Testis (tissue), 2 donors: ENCODE measurements at regions not wholly inside any gene's neighbourhood (a gene's known extent, or its start where the extent isn't known, plus 50 kb on each side); places are given as distances from the start of the nearest gene placed in this dataset.

Experiments
- DNase-seq: peaks from one replicate; pipeline ENCODE4 v3.0.0-alpha.2; 2019
- H3K27ac ChIP-seq, 2 donors: fragments of 200-600 bp; sonication (generic); one replicate each; pipeline ENCODE4 v1.5.1; 2019
- H3K27me3 ChIP-seq: fragments of 200-600 bp; sonication (generic); one replicate; pipeline ENCODE4 v1.5.1; 2019
- H3K36me3 ChIP-seq: fragments of 200-600 bp; sonication (generic); one replicate; pipeline ENCODE4 v1.5.1; 2017; ENCODE audit warnings: low read depth; ENCODE audit errors: missing control alignments
- H3K4me1 ChIP-seq: fragments of 200-600 bp; sonication (generic); one replicate; pipeline ENCODE4 v1.5.1; 2019
- H3K4me3 ChIP-seq, 2 donors: fragments of 200-600 bp; sonication (generic); one replicate each; pipeline ENCODE4 v1.5.1; 2017 to 2019
- H3K9me3 ChIP-seq: fragments of 200-600 bp; sonication (generic); one replicate; pipeline ENCODE4 v1.5.1; 2017
- CTCF ChIP-seq, 3 experiments: fragments of 450-650 bp in 2 of 3; fragments of 200-600 bp in 1 of 3; sonication (generic) in 1 of 3; IDR thresholded peaks; one replicate each; pipeline ENCODE4 v1.5.1; 2016 to 2019; ENCODE audit warnings: antibody characterized with exemption in 3 of 3, mild to moderate bottlenecking in 2 of 3, moderate library complexity in 1 of 3
- POLR2A ChIP-seq: fragments of 450-650 bp; IDR thresholded peaks from one replicate; pipeline ENCODE4 v1.6.1; 2017; ENCODE audit warnings: antibody characterized with exemption, mild to moderate bottlenecking, moderate library complexity
- WGBS, 2 donors: methylation state at CpG; one replicate each; pipeline ENCODE4 v1.1.5; 2018; 5-methylcytosine and 5-hydroxymethylcytosine counted together
- intact Hi-C: fragments of 100-400 bp; cut with DNase I; formaldehyde crosslinking; loops from one replicate; pipeline ENCODE4 v1.15.1; 2023; ENCODE audit warnings: low total_unique reads

- DNase-seq = no peak
- no peaks in the 10 kb centered on the region for H3K36me3 ChIP-seq
- no peaks in the 10 kb centered on the region for H3K27me3 ChIP-seq
- 91 to 96% methylated on average over 5 of the region's 5 CpGs for WGBS, 2 donors
- TF ChIP-seq POLR2A (no peak), CTCF (IDR thresholded peaks at IDR 0.05) (no peak)
- no peaks in the 10 kb centered on the region for H3K4me1 ChIP-seq
- intact Hi-C loops = no loop called here
- H3K27ac ChIP-seq = no peak overlapping the region
- H3K9me3 ChIP-seq = no peaks in the 10 kb centered on the region
- no peak overlapping the region for H3K4me3 ChIP-seq
Measured at GRCh38 chr5:116703941-116704340, 129.3 kb upstream of the SEMA6A start.

- Histone ChIP-seq H3K4me3 (no peak overlapping the region), H3K27ac (no peak overlapping the region), H3K4me1 (no peaks in the 10 kb centered on the region), H3K27me3 (no peaks in the 10 kb centered on the region), H3K9me3 (no peaks in the 10 kb centered on the region), H3K36me3 (no peaks in the 10 kb centered on the region)
- WGBS, 2 donors = 92 to 93% methylated on average over 4 of the region's 4 CpGs
- DNase-seq = no peak
- intact Hi-C loops = no loop called here
- no peak for TF ChIP-seq CTCF (IDR thresholded peaks at IDR 0.05)
- TF ChIP-seq POLR2A = no peak
Measured at GRCh38 chr5:116703328-116703727, 128.7 kb upstream of the SEMA6A start.

- Histone ChIP-seq H3K27me3 (no peaks in the 10 kb centered on the region), H3K4me1 (no peaks in the 10 kb centered on the region), H3K4me3 (no peak overlapping the region), H3K27ac (no peak overlapping the region), H3K9me3 (no peaks in the 10 kb centered on the region), H3K36me3 (no peaks in the 10 kb centered on the region)
- intact Hi-C loops = no loop called here
- no peak for DNase-seq
- 81 to 94% methylated on average over 1 of the region's 1 CpG for WGBS, 2 donors
- no peak for TF ChIP-seq POLR2A
Measured at GRCh38 chr5:116702776-116703175, 128.2 kb upstream of the SEMA6A start.

- TF ChIP-seq CTCF (IDR thresholded peaks at IDR 0.05) (no peak), POLR2A (no peak)
- Histone ChIP-seq H3K36me3 (no peaks in the 10 kb centered on the region), H3K9me3 (no peaks in the 10 kb centered on the region), H3K27ac (no peak overlapping the region), H3K4me3 (no peak overlapping the region), H3K27me3 (no peaks in the 10 kb centered on the region), H3K4me1 (no peaks in the 10 kb centered on the region)
- intact Hi-C loops = no loop called here
- WGBS, 2 donors = 45 to 53% methylated on average over 1 of the region's 1 CpG
- no peak for DNase-seq
Measured at GRCh38 chr5:116699332-116699731, 124.7 kb upstream of the SEMA6A start.

- no peak for DNase-seq
- no peak overlapping the region for H3K4me3 ChIP-seq
- H3K36me3 ChIP-seq = no peaks in the 10 kb centered on the region
- no peaks in the 10 kb centered on the region for H3K27me3 ChIP-seq
- WGBS, 2 donors = 22 to 25% methylated on average over 5 of the region's 5 CpGs
- intact Hi-C loops = no loop called here
- no peak overlapping the region for H3K27ac ChIP-seq
- TF ChIP-seq CTCF (IDR thresholded peaks at IDR 0.05) (no peak), POLR2A (no peak)
- no peaks in the 10 kb centered on the region for H3K9me3 ChIP-seq
- no peaks in the 10 kb centered on the region for H3K4me1 ChIP-seq
Measured at GRCh38 chr5:116696366-116696765, 121.7 kb upstream of the SEMA6A start.
